Right forelimb (tissue), 1 donor: ENCODE measurements at regions not wholly inside any gene's neighbourhood (a gene's known extent, or its start where the extent isn't known, plus 50 kb on each side); places are given as distances from the start of the nearest gene placed in this dataset.

Source experiments
- DNase-seq: peaks from one replicate; pipeline ENCODE4 v3.0.0-alpha.2; 2018

DNA sequence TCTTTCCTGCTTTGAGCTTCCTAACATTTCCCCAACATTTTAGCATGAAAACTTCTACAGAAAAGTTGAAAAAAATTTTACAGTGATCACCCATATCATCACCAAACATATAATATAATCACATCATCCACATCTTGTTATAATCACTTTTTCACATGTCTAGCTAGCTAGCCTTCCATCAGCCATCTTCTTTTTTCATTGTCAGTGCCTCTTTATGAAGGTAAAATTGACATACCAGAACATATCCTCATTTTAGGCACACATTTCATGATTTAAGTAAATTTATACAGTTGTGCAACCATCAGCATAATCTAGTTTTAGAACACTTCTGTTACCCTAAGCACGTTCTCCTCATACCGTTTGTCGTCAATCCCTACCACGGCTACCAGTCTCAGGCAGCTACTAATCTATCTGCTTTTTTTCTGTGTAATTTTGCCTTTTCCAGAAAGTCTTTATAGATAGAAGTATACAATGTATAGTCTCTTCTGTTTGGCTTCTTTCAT is 73.7 kb downstream of the VEGFA start:
- no peak for DNase-seq

DNA sequence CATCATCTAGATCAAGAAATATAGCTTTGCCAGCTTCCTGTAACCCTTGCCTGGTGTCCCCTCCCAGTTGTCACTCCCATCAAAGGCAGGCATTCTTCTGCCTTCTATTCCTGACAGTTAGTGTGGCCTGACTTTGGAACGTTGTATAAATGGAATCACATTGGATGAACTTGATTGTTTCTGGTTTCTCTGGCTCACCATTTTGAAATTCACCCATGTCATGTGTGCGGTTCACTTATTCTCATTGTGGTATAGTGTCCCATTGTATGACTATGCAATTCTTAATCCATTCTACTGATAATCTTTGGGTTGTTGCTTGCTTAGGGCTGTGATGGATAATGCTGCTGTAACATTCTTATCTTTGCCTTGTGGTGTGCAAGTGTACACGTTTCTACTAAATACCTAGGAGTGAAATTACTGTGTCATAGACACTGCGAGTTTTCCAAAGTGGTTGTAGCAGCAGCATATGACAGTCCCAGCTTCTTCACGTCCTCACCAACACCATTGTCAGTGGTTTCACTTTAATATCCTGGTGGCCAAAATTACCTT is 73.2 kb downstream of the VEGFA start:
- no peak for DNase-seq

GRCh38 chr6:43842231-43842794 is 72.3 kb downstream of the VEGFA start:
- no peak for DNase-seq

DNA sequence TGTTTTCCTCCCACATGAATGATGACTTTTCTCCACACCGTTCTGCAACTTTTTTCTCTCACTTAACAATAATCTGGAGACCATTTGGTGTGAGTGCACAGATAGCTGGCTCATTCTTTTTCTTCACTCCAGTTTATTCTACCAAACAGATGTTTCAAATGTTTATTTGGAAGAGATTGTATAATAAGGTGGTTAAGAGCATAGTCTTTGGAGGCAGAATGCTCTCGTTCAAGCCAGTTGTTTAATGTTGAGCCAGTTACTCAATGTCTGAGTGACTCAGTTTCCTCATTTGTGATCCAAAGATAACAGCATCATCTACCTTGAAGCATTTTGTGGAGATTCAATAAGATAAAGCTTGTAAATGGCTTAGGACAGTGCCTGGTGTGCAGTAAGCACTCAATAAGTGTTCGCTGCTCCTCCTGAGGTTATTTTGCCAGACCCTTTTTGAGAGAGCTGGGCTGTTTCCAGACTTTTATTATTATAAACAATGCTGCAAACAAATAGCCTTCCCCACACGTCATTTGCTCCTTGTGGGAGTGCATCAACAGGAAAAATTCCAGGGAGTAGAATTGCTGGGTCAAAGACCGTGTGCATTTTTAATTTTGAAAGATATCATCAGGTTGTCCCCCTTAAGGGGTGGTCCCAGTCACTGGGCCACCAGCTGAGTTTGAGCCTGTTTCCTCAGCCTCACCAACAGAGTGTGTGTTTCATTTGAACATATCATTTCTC is 70.6 kb downstream of the VEGFA start:
- DNase-seq, result no peak

DNA sequence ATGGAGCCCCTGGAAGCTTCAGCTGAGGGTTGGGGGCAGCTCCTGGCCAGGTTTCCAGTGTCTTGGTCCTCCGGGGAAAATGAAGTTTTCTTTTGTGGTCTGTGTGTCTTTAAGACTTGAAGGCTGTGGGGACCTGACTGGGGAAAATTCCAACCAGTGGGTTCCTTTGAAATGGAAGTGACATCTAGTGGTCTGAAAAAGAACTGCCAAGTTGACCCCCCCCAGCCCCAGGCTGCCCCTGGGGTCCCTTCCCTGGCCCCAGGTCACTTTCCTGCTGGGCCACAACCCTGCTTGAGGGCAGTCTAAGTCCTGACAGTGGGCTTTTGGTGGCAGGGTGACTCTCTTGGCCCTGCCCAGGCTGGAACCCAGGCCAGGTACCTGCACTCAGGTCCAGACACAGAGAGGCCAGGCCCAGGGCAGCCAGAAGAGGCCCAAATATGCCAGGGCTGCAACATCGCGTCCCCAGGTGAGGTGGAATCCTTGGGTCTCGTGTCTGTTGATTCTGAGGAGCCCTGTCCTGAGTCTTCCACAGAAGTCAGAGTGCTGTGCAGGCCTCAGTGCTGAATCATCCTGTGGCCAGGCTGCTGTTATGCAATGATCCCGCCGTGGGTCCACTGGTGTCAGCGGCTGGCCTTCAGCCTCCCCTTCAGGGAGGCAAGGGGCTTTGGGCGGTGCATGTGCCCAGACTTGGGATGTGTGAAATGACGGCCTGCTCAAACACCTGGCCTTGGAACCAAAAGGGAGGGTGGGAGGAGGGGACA is 68.4 kb downstream of the VEGFA start:
- DNase-seq, result no peak

DNA sequence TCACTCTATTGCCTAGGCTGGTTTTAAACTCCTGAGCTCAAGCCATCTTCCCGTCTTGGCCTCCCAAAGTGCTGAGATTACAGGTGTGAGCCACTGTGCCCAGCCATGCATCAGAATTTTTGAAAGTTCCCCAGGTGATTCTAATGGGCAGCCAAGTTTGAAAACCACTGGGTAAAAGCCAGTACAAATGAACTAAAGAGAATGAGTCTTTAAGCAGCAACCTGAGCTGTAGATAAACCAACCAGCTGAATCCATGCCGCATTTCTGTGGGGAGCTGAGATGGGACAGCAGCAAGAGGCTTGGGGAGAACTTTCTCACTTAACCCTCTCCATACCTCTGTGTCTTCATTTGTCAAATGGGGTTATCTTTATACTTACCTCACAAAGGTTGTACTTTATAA is 67.5 kb downstream of the VEGFA start:
- no peak for DNase-seq

- no peak for DNase-seq
Measured at GRCh38 chr6:43836507-43837240, 66.7 kb downstream of the VEGFA start.
